GM21619 (cell line): ENCODE measurements at regions not wholly inside any gene's neighbourhood (a gene's known extent, or its start where the extent isn't known, plus 50 kb on each side); places are given as distances from the start of the nearest gene placed in this dataset.

ENCODE experiments used
- ATAC-seq: cut with Tn5 transposase; IDR thresholded peaks from one replicate; pipeline ENCODE4 v1.9.1; 2021; ENCODE audit not compliant: unreplicated experiment

GRCh38 chr6:28585335-28585734 is 59.7 kb downstream of the GPX5 start:
- no peak for ATAC-seq

- ATAC-seq = no peak
Observed at GRCh38 chr6:28586324-28586723, 60.6 kb downstream of the GPX5 start.

- peak; percentile 77 for ATAC-seq
Observed at GRCh38 chr6:28586962-28587745, 61.5 kb downstream of the GPX5 start.

GRCh38 chr6:28587746-28588075 is 62.0 kb downstream of the GPX5 start:
- ATAC-seq = no peak

GRCh38 chr6:28588666-28589065 is 63.0 kb downstream of the GPX5 start:
- no peak for ATAC-seq

- no peak for ATAC-seq
Observed at GRCh38 chr6:28589234-28589956, 63.7 kb downstream of the GPX5 start.

- ATAC-seq = no peak
Observed at GRCh38 chr6:28589957-28590349, 64.3 kb downstream of the GPX5 start.

GRCh38 chr6:28597217-28597835 is 71.6 kb downstream of the GPX5 start:
- ATAC-seq = no peak

- no peak for ATAC-seq
Observed at GRCh38 chr6:28597924-28598722, 72.4 kb downstream of the GPX5 start.

- ATAC-seq = no peak
Observed at GRCh38 chr6:28598757-28599686, 73.3 kb downstream of the GPX5 start.

GRCh38 chr6:28600245-28600644 is 74.6 kb downstream of the GPX5 start:
- no peak for ATAC-seq

GRCh38 chr6:28603891-28604290 is 78.2 kb downstream of the GPX5 start:
- no peak for ATAC-seq

GRCh38 chr6:28606424-28607391 is 81.0 kb downstream of the GPX5 start:
- no peak for ATAC-seq

- ATAC-seq = no peak
Observed at GRCh38 chr6:28607990-28608389, 82.3 kb downstream of the GPX5 start.

- no peak for ATAC-seq
Observed at GRCh38 chr6:28609672-28610071, 84.0 kb downstream of the GPX5 start.

- ATAC-seq = no peak
Observed at GRCh38 chr6:28615616-28615954, 89.9 kb downstream of the GPX5 start.

GRCh38 chr6:28615955-28616747 is 90.5 kb downstream of the GPX5 start:
- ATAC-seq = no peak

- no peak for ATAC-seq
Observed at GRCh38 chr6:28618898-28619555, 93.3 kb downstream of the GPX5 start.
